ENCODE measurements at regions not wholly inside any gene's neighbourhood (a gene's known extent, or its start where the extent isn't known, plus 50 kb on each side); places are given as distances from the start of the nearest gene placed in this dataset.

DNA sequence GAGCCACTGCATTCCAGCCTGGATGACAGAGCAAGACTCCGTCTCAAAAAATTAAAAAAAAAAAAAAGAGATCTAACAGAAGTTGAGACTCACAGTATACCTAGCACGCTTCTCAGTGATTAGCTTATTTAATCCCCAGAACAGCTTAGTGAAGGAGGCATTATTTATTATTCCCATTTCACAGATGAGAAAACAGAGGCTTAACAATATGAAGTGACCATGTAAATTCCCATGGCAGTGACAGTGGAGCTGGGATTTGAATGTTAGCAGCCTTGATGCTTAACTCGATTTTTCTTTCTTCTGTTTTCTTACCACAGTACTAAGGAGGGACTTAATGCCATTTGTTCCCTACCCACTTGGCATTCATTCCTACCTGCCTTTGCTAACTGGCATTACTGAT is 89.9 kb upstream of the ZNF217 start:
- TF ChIP-seq, protein P1, sequence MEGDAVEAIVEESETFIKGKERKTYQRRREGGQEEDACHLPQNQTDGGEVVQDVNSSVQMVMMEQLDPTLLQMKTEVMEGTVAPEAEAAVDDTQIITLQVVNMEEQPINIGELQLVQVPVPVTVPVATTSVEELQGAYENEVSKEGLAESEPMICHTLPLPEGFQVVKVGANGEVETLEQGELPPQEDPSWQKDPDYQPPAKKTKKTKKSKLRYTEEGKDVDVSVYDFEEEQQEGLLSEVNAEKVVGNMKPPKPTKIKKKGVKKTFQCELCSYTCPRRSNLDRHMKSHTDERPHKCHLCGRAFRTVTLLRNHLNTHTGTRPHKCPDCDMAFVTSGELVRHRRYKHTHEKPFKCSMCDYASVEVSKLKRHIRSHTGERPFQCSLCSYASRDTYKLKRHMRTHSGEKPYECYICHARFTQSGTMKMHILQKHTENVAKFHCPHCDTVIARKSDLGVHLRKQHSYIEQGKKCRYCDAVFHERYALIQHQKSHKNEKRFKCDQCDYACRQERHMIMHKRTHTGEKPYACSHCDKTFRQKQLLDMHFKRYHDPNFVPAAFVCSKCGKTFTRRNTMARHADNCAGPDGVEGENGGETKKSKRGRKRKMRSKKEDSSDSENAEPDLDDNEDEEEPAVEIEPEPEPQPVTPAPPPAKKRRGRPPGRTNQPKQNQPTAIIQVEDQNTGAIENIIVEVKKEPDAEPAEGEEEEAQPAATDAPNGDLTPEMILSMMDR (IDR thresholded peaks at IDR 0.05; ENCODE audit: low read depth, low read length, missing input control), result no peak
- TF ChIP-seq TAF1 (conservative IDR thresholded peaks at IDR 0.05) (no peak), YY1 (IDR thresholded peaks at IDR 0.05) (no peak), GABPA (IDR thresholded peaks at IDR 0.05 in 1 of 2, conservative IDR thresholded peaks at IDR 0.05 in 1 of 2) (no peak)
- TF ChIP-seq, protein P2, sequence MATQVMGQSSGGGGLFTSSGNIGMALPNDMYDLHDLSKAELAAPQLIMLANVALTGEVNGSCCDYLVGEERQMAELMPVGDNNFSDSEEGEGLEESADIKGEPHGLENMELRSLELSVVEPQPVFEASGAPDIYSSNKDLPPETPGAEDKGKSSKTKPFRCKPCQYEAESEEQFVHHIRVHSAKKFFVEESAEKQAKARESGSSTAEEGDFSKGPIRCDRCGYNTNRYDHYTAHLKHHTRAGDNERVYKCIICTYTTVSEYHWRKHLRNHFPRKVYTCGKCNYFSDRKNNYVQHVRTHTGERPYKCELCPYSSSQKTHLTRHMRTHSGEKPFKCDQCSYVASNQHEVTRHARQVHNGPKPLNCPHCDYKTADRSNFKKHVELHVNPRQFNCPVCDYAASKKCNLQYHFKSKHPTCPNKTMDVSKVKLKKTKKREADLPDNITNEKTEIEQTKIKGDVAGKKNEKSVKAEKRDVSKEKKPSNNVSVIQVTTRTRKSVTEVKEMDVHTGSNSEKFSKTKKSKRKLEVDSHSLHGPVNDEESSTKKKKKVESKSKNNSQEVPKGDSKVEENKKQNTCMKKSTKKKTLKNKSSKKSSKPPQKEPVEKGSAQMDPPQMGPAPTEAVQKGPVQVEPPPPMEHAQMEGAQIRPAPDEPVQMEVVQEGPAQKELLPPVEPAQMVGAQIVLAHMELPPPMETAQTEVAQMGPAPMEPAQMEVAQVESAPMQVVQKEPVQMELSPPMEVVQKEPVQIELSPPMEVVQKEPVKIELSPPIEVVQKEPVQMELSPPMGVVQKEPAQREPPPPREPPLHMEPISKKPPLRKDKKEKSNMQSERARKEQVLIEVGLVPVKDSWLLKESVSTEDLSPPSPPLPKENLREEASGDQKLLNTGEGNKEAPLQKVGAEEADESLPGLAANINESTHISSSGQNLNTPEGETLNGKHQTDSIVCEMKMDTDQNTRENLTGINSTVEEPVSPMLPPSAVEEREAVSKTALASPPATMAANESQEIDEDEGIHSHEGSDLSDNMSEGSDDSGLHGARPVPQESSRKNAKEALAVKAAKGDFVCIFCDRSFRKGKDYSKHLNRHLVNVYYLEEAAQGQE (IDR thresholded peaks at IDR 0.05), result no peak
- TF ChIP-seq, protein P3, sequence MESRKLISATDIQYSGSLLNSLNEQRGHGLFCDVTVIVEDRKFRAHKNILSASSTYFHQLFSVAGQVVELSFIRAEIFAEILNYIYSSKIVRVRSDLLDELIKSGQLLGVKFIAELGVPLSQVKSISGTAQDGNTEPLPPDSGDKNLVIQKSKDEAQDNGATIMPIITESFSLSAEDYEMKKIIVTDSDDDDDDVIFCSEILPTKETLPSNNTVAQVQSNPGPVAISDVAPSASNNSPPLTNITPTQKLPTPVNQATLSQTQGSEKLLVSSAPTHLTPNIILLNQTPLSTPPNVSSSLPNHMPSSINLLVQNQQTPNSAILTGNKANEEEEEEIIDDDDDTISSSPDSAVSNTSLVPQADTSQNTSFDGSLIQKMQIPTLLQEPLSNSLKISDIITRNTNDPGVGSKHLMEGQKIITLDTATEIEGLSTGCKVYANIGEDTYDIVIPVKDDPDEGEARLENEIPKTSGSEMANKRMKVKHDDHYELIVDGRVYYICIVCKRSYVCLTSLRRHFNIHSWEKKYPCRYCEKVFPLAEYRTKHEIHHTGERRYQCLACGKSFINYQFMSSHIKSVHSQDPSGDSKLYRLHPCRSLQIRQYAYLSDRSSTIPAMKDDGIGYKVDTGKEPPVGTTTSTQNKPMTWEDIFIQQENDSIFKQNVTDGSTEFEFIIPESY (IDR thresholded peaks at IDR 0.05), result no peak
- TF ChIP-seq, protein P4, sequence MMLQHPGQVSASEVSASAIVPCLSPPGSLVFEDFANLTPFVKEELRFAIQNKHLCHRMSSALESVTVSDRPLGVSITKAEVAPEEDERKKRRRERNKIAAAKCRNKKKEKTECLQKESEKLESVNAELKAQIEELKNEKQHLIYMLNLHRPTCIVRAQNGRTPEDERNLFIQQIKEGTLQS (IDR thresholded peaks at IDR 0.05), result no peak

Data from liver (tissue), 3 donors.